HepG2 (cell line): ENCODE measurements at regions not wholly inside any gene's neighbourhood (a gene's known extent, or its start where the extent isn't known, plus 50 kb on each side); places are given as distances from the start of the nearest gene placed in this dataset.

ENCODE experiments used
- ATAC-seq: fragments of 200-7000 bp; cut with Tn5 transposase; 3 replicates; pipeline ENCODE4 v1.9.1; 2020; ENCODE audit warnings: mild to moderate bottlenecking, moderate library complexity
- BruUV-seq: library from RNA; stranded (reverse); fragments of 400-500 nt; replicated peaks from 2 replicates; lab custom pipeline; 2021; lab: Mats Ljungman, UMichigan
- CTCF ChIA-PET: fragments of 300-600 bp; formaldehyde crosslinking; extraction: SDS; loops from one replicate; lab custom pipeline; 2021; ENCODE audit warnings: low total read pairs, inconsistent platforms, low intra/inter-chr PET ratio; lab: Yijun Ruan, JAX
- POLR2A ChIA-PET: fragments of 350-600 bp; sonication (Branson Sonifier 250); formaldehyde crosslinking; loops from one replicate; lab custom pipeline; 2020; ENCODE audit warnings: antibody characterized with exemption, inconsistent platforms; lab: Yijun Ruan, JAX
- DNase-seq: peaks from one replicate; pipeline ENCODE4 v3.0.0-alpha.2; 2015; ENCODE audit warnings: low spot score
- FAIRE-seq: peaks from 3 replicates; lab custom pipeline; 2011; peaks lifted over from hg19 to GRCh38; lab: Jason Lieb, UNC
- H2AFZ ChIP-seq: one replicate; pipeline ENCODE4 v1.6.1; 2011; ENCODE audit warnings: low read length, inconsistent platforms
- H3K27ac ChIP-seq: fragments of 300-600 bp; 3 replicates; pipeline ENCODE4 v1.8.0; 2011; ENCODE audit warnings: mixed run types, mild to moderate bottlenecking, mixed read lengths, low read length, inconsistent platforms; ENCODE audit not compliant: insufficient read depth; ENCODE audit errors: extremely low read length
- H3K27me3 ChIP-seq, 2 experiments: fragments of 200-600 bp in 1 of 2; 2 replicates in 1 of 2; 3 replicates in 1 of 2; pipeline versions ENCODE4 v1.6.0 to v1.8.0; 2011; ENCODE audit warnings: low read length in 2 of 2, mild to moderate bottlenecking in 2 of 2, moderate library complexity in 2 of 2, inconsistent platforms in 1 of 2; ENCODE audit not compliant: insufficient read depth in 2 of 2, control insufficient read depth in 1 of 2
- H3K36me3 ChIP-seq, 2 experiments: fragments of 200-600 bp in 1 of 2; replicated peaks in 1 of 2; 2 replicates in 1 of 2; 3 replicates in 1 of 2; pipeline versions ENCODE4 v1.5.1 to v1.8.0; 2011; ENCODE audit warnings: low read length in 2 of 2, inconsistent platforms in 1 of 2; ENCODE audit not compliant: insufficient read depth in 2 of 2, control insufficient read depth in 1 of 2
- H3K4me1 ChIP-seq: 2 replicates; pipeline ENCODE4 v1.5.1; 2012; ENCODE audit warnings: low read length, inconsistent platforms; ENCODE audit not compliant: insufficient read depth
- H3K4me2 ChIP-seq: 2 replicates; pipeline ENCODE4 v1.6.0; 2011; ENCODE audit warnings: low read depth, low read length, inconsistent platforms
- H3K4me3 ChIP-seq, 3 experiments: fragments of 200-600 bp in 1 of 3; sonication (generic), shearing (Covaris generic) in 1 of 3; replicated peaks in 1 of 3; 2 replicates each; pipeline ENCODE4 v1.5.1; 2011 to 2016; ENCODE audit warnings: low read length in 3 of 3, inconsistent platforms in 2 of 3, low read depth in 2 of 3, mild to moderate bottlenecking in 2 of 3, control low read depth in 1 of 3, mixed read lengths in 1 of 3; ENCODE audit not compliant: insufficient read depth in 1 of 3
- H3K79me2 ChIP-seq: one replicate; pipeline ENCODE4 v1.6.1; 2011; ENCODE audit warnings: low read length, inconsistent platforms; ENCODE audit not compliant: insufficient read depth
- H3K9ac ChIP-seq: 2 replicates; pipeline ENCODE4 v1.6.0; 2011; ENCODE audit warnings: mild to moderate bottlenecking, low read depth, low read length, inconsistent platforms; ENCODE audit not compliant: insufficient read depth
- H3K9me3 ChIP-seq: 2 replicates; pipeline ENCODE4 v1.5.1; 2012; ENCODE audit warnings: mild to moderate bottlenecking, low read length
- H4K20me1 ChIP-seq: 2 replicates; pipeline ENCODE4 v1.6.0; 2011; ENCODE audit warnings: inconsistent platforms, mild to moderate bottlenecking, low read length, moderate library complexity; ENCODE audit not compliant: insufficient read depth
- FOXA1 ChIP-seq, 2 experiments: fragments of 450-650 bp in 1 of 2; sonication (generic) in 1 of 2; formaldehyde crosslinking in 1 of 2; IDR thresholded peaks; 2 replicates each; pipeline versions ENCODE4 v1.4.0 to v1.6.1; 2016 to 2020; ENCODE audit warnings: missing genetic modification reagents in 1 of 2
- ZBTB34 ChIP-seq: sonication (generic); formaldehyde crosslinking; IDR thresholded peaks from 2 replicates; pipeline ENCODE4 v1.8.0; 2022; ENCODE audit warnings: mild to moderate bottlenecking, missing genetic modification reagents
- ZNF142 ChIP-seq: sonication (generic); formaldehyde crosslinking; IDR thresholded peaks from 2 replicates; pipeline ENCODE4 v1.4.0; 2020; ENCODE audit warnings: missing genetic modification reagents
- WGBS: methylation state at CpG from one replicate; pipeline ENCODE4 v1.1.6; 2017; ENCODE audit warnings: low lambda C conversion rate; 5-methylcytosine and 5-hydroxymethylcytosine counted together
- in situ Hi-C: cut with HindIII; loops from 2 replicates; pipeline ENCODE4 v1.10.0; 2017; ENCODE audit warnings: low pct_unique_long_range_greater_than_20kb; ENCODE audit not compliant: extremely low pct_ligation_motif_present
- intact Hi-C: fragments of 100-400 bp; cut with micrococcal nuclease; formaldehyde crosslinking; loops from one replicate; pipeline ENCODE4 v1.10.0; 2022; ENCODE audit not compliant: unreplicated experiment

DNA sequence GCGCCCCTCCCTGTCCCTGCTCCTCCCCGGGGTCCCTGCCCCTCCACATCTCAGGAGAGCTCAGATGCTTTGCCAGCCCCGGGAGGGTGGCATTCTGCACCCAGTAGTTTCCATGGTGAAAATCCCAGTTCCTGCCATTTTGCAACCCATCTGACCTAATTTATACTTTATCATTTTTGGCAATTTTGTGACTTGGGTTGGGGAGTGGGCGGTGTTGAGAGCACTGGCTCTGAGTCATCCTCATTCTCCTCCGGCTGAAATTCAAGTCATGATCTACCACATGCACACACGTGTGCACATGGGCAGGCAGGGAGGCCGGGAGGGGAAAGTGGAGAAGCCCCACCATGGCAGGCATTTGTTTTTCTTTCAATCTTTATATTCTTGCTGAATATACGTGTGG is 208.6 kb downstream of the URI1 start:
- H3K4me1 ChIP-seq = no peaks in the 10 kb centered on the region
- FAIRE-seq (no peak), DNase-seq (no peak)
- H3K79me2 ChIP-seq = no peaks in the 10 kb centered on the region
- POLR2A ChIA-PET = no interaction called here
- under 1% methylated on average over 6 of the region's 8 CpGs for WGBS
- intact Hi-C loops = no loop called here
- H3K4me3 ChIP-seq = no peak overlapping the region
- peaks cover 0 to 27% of the 10 kb centered on the region in 2 experiments; a peak in 1 of 5 replicates for H3K27me3 ChIP-seq
- H2AFZ ChIP-seq = no peak overlapping the region
- H3K9ac ChIP-seq = no peak overlapping the region
- TF ChIP-seq ZNF142 (CRISPR knock-in tag) (no peak), FOXA1 (IDR thresholded peaks at IDR 0.05) (no peak), FOXA1 (CRISPR knock-in tag; IDR thresholded peaks at IDR 0.05) (no peak), ZBTB34 (CRISPR knock-in tag) (no peak)
- TF ChIP-seq, all 625 proteins: peak for 0
- CTCF ChIA-PET = no interaction called here
- BruUV-seq = no TSS peak
- Histone ChIP-seq H3K4me2 (no peak overlapping the region), H3K27ac (no peak overlapping the region), H3K36me3 (no peaks in the 10 kb centered on the region), H4K20me1 (no peaks in the 10 kb centered on the region), H3K9me3 (no peaks in the 10 kb centered on the region)
- in situ Hi-C loops = no loop called here
- no peak for ATAC-seq
